ENCODE measurements at regions not wholly inside any gene's neighbourhood (a gene's known extent, or its start where the extent isn't known, plus 50 kb on each side); places are given as distances from the start of the nearest gene placed in this dataset.

GRCh38 chr11:23103416-23103815 lies 243.1 kb upstream of the CCDC179 start:
- ChIA-PET CTCF (no interaction called here), POLR2A (ENCODE audit: low non-redundant PET) (no interaction called here)
- no peaks in the 10 kb centered on the region for H3K9me3 ChIP-seq (ENCODE audit: low read depth, low read length, poor library complexity, severe bottlenecking)
- TF ChIP-seq EZH2 (IDR thresholded peaks at IDR 0.05; ENCODE audit: borderline replicate concordance, low read depth, low read length, poor library complexity, severe bottlenecking): no peak
- no TSS peak for BruUV-seq (replicated peaks)
- H3K4me3 ChIP-seq (ENCODE audit: low read depth, low read length, poor library complexity, severe bottlenecking): no peak overlapping the region
- no peak for DNase-seq (ENCODE audit: low spot score)
- no peaks in the 10 kb centered on the region for H3K4me1 ChIP-seq (ENCODE audit: insufficient read depth, low read length, poor library complexity, severe bottlenecking)
- intact Hi-C loops (cut with micrococcal nuclease; ENCODE audit: unreplicated experiment): no loop called here
- no peaks in the 10 kb centered on the region for H3K27me3 ChIP-seq (replicated peaks; ENCODE audit: insufficient read depth, low read depth, low read length, poor library complexity)
- H3K27ac ChIP-seq (ENCODE audit: low read depth, low read length, poor library complexity, severe bottlenecking): no peak overlapping the region
- no peaks in the 10 kb centered on the region for H3K36me3 ChIP-seq (ENCODE audit: insufficient read depth, low read length, poor library complexity, severe bottlenecking)

- Histone ChIP-seq H3K27me3 (replicated peaks; ENCODE audit: insufficient read depth, low read depth, low read length, poor library complexity) (no peaks in the 10 kb centered on the region), H3K27ac (ENCODE audit: low read depth, low read length, poor library complexity, severe bottlenecking) (no peak overlapping the region), H3K36me3 (ENCODE audit: insufficient read depth, low read length, poor library complexity, severe bottlenecking) (no peaks in the 10 kb centered on the region), H3K4me3 (ENCODE audit: low read depth, low read length, poor library complexity, severe bottlenecking) (no peak overlapping the region), H3K4me1 (ENCODE audit: insufficient read depth, low read length, poor library complexity, severe bottlenecking) (no peaks in the 10 kb centered on the region), H3K9me3 (ENCODE audit: low read depth, low read length, poor library complexity, severe bottlenecking) (no peaks in the 10 kb centered on the region)
- CTCF ChIA-PET: no interaction called here
- BruUV-seq (replicated peaks): no TSS peak
- DNase-seq (ENCODE audit: low spot score): no peak
- TF ChIP-seq EZH2 (IDR thresholded peaks at IDR 0.05; ENCODE audit: borderline replicate concordance, low read depth, low read length, poor library complexity, severe bottlenecking) (no peak), CTCF (conservative IDR thresholded peaks at IDR 0.05; ENCODE audit: low read depth, low read length) (no peak)
- intact Hi-C loops (cut with micrococcal nuclease; ENCODE audit: unreplicated experiment): loop anchor here (5.0 kb wide), 1 partner anchor 1281 kb away; no protein-coding TSS in a partner anchor
- POLR2A ChIA-PET (ENCODE audit: low non-redundant PET): no interaction called here
Observed at GRCh38 chr11:23111527-23111926, 251.3 kb upstream of the CCDC179 start.

- Histone ChIP-seq H3K4me3 (ENCODE audit: low read depth, low read length, poor library complexity, severe bottlenecking) (no peak overlapping the region), H3K27ac (ENCODE audit: low read depth, low read length, poor library complexity, severe bottlenecking) (no peak overlapping the region), H3K27me3 (replicated peaks; ENCODE audit: insufficient read depth, low read depth, low read length, poor library complexity) (no peaks in the 10 kb centered on the region), H3K9me3 (ENCODE audit: low read depth, low read length, poor library complexity, severe bottlenecking) (no peaks in the 10 kb centered on the region), H3K4me1 (ENCODE audit: insufficient read depth, low read length, poor library complexity, severe bottlenecking) (no peaks in the 10 kb centered on the region), H3K36me3 (ENCODE audit: insufficient read depth, low read length, poor library complexity, severe bottlenecking) (no peaks in the 10 kb centered on the region)
- no peak for DNase-seq (ENCODE audit: low spot score)
- ChIA-PET POLR2A (ENCODE audit: low non-redundant PET) (no interaction called here), CTCF (no interaction called here)
- no TSS peak for BruUV-seq (replicated peaks)
- TF ChIP-seq CTCF (conservative IDR thresholded peaks at IDR 0.05; ENCODE audit: low read depth, low read length): no peak
- no peak for TF ChIP-seq EZH2 (IDR thresholded peaks at IDR 0.05; ENCODE audit: borderline replicate concordance, low read depth, low read length, poor library complexity, severe bottlenecking)
- intact Hi-C loops (cut with micrococcal nuclease; ENCODE audit: unreplicated experiment): loop anchor here (5.0 kb wide), 1 partner anchor 1280 kb away; no protein-coding TSS in a partner anchor
Observed at GRCh38 chr11:23112390-23112789, 252.1 kb upstream of the CCDC179 start.
